PC-9 (cell line): ENCODE measurements at regions not wholly inside any gene's neighbourhood (a gene's known extent, or its start where the extent isn't known, plus 50 kb on each side); places are given as distances from the start of the nearest gene placed in this dataset.

Experiments
- EZH2 ChIP-seq: fragments of 200-600 bp; sonication (generic); IDR thresholded peaks from 2 replicates; pipeline ENCODE4 v1.8.0; 2017; ENCODE audit warnings: antibody characterized with exemption, low read depth
- TF ChIP-seq, protein P1 (sequence below): fragments of 200-600 bp; sonication (generic); conservative IDR thresholded peaks from 2 replicates; pipeline ENCODE4 v1.6.1; 2017; ENCODE audit warnings: mixed run types, antibody characterized with exemption, mild to moderate bottlenecking, moderate library complexity

DNA sequence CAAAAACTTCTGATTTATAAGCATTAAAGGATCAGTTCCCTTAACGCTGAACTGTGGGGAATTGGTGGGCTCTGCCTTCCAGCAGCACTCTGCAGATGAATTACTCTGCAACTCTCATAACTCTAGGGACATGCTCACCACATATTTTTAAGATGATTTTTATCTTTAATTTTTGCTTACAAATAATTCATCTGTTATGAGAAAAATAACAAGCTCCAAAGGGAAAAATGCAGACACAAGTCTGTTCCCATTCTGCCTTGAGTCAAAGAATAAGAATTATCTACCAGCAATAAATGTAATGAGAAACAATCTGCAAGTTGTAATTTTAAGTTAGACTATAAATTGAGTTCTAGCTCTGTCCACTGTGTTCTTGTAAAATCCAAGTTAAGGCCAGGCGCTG is 133.1 kb upstream of the MDM1 start:
- TF ChIP-seq, protein P1, sequence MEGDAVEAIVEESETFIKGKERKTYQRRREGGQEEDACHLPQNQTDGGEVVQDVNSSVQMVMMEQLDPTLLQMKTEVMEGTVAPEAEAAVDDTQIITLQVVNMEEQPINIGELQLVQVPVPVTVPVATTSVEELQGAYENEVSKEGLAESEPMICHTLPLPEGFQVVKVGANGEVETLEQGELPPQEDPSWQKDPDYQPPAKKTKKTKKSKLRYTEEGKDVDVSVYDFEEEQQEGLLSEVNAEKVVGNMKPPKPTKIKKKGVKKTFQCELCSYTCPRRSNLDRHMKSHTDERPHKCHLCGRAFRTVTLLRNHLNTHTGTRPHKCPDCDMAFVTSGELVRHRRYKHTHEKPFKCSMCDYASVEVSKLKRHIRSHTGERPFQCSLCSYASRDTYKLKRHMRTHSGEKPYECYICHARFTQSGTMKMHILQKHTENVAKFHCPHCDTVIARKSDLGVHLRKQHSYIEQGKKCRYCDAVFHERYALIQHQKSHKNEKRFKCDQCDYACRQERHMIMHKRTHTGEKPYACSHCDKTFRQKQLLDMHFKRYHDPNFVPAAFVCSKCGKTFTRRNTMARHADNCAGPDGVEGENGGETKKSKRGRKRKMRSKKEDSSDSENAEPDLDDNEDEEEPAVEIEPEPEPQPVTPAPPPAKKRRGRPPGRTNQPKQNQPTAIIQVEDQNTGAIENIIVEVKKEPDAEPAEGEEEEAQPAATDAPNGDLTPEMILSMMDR = no peak
- TF ChIP-seq EZH2 = no peak
